Prostate gland (tissue), 2 donors: ENCODE measurements at regions not wholly inside any gene's neighbourhood (a gene's known extent, or its start where the extent isn't known, plus 50 kb on each side); places are given as distances from the start of the nearest gene placed in this dataset.

Experiments used
- POLR2A ChIP-seq: fragments of 450-650 bp; IDR thresholded peaks from one replicate; pipeline ENCODE4 v1.6.1; 2016; ENCODE audit warnings: antibody characterized with exemption, mild to moderate bottlenecking
- POLR2AphosphoS5 ChIP-seq: sonication (generic); formaldehyde crosslinking; IDR thresholded peaks from one replicate; pipeline ENCODE4 v1.6.1; 2017; ENCODE audit warnings: antibody characterized with exemption
- TF ChIP-seq, protein P1 (sequence below), 4 experiments: fragments of 200-600 bp in 2 of 4; fragments of 450-650 bp in 2 of 4; sonication (generic) in 2 of 4; IDR thresholded peaks; 1 replicate in 3 of 4; 2 replicates in 1 of 4; pipeline ENCODE4 v1.5.1; 2016 to 2019; ENCODE audit warnings: antibody characterized with exemption in 4 of 4, mild to moderate bottlenecking in 2 of 4, moderate library complexity in 2 of 4

DNA sequence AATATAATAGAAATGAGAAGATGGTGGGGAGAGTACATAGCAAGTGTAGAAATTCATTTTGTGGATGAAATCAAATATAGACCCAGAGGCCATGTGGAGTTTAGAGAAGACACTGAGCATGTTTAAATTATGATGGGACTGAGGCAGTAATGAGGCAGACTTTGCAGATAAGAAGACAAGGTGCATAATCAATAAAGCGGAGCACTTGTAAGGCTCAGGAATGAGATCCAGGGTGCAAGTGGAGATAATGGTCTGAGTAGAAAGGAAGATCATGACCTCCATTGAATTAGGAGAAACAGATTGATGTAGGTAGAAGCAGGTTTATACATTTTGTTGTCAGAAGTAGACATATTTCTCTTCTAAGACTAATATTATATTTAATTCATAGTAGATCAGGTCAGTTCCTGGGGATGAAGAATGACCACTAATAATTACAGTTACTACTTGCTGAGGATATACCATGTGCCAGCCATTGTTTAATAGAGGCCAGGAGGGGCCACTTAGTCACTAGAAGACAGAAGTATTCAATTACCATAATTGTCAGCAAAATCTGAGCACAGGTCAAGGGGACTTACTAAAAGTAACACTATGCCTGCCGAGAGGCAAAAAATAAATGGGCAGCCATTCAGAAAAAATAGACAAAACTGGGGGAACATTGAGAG, 479.8 kb downstream of the DNAH5 start:
- TF ChIP-seq, protein P1, sequence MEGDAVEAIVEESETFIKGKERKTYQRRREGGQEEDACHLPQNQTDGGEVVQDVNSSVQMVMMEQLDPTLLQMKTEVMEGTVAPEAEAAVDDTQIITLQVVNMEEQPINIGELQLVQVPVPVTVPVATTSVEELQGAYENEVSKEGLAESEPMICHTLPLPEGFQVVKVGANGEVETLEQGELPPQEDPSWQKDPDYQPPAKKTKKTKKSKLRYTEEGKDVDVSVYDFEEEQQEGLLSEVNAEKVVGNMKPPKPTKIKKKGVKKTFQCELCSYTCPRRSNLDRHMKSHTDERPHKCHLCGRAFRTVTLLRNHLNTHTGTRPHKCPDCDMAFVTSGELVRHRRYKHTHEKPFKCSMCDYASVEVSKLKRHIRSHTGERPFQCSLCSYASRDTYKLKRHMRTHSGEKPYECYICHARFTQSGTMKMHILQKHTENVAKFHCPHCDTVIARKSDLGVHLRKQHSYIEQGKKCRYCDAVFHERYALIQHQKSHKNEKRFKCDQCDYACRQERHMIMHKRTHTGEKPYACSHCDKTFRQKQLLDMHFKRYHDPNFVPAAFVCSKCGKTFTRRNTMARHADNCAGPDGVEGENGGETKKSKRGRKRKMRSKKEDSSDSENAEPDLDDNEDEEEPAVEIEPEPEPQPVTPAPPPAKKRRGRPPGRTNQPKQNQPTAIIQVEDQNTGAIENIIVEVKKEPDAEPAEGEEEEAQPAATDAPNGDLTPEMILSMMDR (IDR thresholded peaks at IDR 0.05): no peak
- TF ChIP-seq POLR2A (no peak), POLR2AphosphoS5 (no peak)
